ENCODE measurements at regions not wholly inside any gene's neighbourhood (a gene's known extent, or its start where the extent isn't known, plus 50 kb on each side); places are given as distances from the start of the nearest gene placed in this dataset.
"Not testable (repeated sequence)": the region's sequence is repeated elsewhere in the genome, so short reads cannot be mapped to it uniquely, and the experiment has no call there.

GRCh38 chr12:65728848-65729793 is 95.2 kb upstream of the HMGA2 start:
- no peak for DNase-seq
- TF ChIP-seq POLR2A (IDR thresholded peaks at IDR 0.05) (no peak), EP300 (IDR thresholded peaks at IDR 0.05) (no peak), POLR2AphosphoS5 (IDR thresholded peaks at IDR 0.05) (no peak)
- TF ChIP-seq, protein P1, sequence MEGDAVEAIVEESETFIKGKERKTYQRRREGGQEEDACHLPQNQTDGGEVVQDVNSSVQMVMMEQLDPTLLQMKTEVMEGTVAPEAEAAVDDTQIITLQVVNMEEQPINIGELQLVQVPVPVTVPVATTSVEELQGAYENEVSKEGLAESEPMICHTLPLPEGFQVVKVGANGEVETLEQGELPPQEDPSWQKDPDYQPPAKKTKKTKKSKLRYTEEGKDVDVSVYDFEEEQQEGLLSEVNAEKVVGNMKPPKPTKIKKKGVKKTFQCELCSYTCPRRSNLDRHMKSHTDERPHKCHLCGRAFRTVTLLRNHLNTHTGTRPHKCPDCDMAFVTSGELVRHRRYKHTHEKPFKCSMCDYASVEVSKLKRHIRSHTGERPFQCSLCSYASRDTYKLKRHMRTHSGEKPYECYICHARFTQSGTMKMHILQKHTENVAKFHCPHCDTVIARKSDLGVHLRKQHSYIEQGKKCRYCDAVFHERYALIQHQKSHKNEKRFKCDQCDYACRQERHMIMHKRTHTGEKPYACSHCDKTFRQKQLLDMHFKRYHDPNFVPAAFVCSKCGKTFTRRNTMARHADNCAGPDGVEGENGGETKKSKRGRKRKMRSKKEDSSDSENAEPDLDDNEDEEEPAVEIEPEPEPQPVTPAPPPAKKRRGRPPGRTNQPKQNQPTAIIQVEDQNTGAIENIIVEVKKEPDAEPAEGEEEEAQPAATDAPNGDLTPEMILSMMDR (IDR thresholded peaks at IDR 0.05) = no peak

GRCh38 chr12:65731771-65732170 is 92.5 kb upstream of the HMGA2 start:
- WGBS, 2 donors = 88 to 89% methylated on average over 4 of the region's 4 CpGs
- Histone ChIP-seq H3K9me3 (no peaks in the 10 kb centered on the region), H3K4me1 (peaks cover 0 to 9% (median 7%) of the 10 kb centered on the region in 4 donors), H3K27me3 (peaks cover 6 to 52% (median 19%) of the 10 kb centered on the region in 3 donors), H3K27ac (no peak overlapping the region), H3K4me3 (no peak overlapping the region), H3K36me3 (no peaks in the 10 kb centered on the region)
- DNase-seq = no peak
- intact Hi-C loops (cut with DNase I) = no loop called here
- TF ChIP-seq POLR2A (IDR thresholded peaks at IDR 0.05) = no peak

More at GRCh38 chr12:65728848-65729793, 95.2 kb upstream of the HMGA2 start:
- Histone ChIP-seq H3K27me3 (peaks cover 6 to 62% (median 19%) of the 10 kb centered on the region in 3 donors), H3K36me3 (no peaks in the 10 kb centered on the region), H3K4me1 (peaks cover 0 to 9% (median 7%) of the 10 kb centered on the region in 4 donors), H3K9me3 (no peaks in the 10 kb centered on the region), H3K27ac (no peak overlapping the region), H3K4me3 (peak overlapping the region in 1 of 4 donors; percentile 5)
- 3 to 5% methylated on average over 66 of the region's 66 CpGs for WGBS, 2 donors
- intact Hi-C loops (cut with DNase I) = no loop called here

DNA sequence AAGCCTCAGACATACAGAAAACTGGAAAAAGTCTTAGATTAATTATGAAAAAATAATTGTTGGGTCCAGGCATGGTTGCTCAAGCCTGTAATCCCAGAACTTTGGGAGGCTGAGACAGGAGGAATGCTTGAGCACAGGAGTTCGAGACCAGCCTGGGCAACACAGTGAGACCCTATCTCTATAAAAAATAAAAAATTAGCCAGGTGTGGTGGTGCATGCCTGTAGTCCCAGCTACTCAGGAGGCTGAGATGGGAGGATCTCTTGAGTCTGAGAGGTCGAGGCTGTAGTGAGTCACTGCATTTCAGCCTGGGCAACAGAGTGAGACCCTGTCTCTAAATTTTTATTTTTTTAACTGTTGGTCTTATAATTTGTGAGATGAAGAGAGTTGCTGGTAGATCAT is 90.6 kb upstream of the HMGA2 start:
- H3K9me3 ChIP-seq; DNase-seq; intact Hi-C loops (cut with DNase I); H3K4me3 ChIP-seq; H3K36me3 ChIP-seq; H3K27ac ChIP-seq; H3K4me1 ChIP-seq: not testable (repeated sequence)
- 65 to 83% methylated on average over 2 of the region's 2 CpGs for WGBS, 2 donors
- peaks cover 6 to 35% (median 19%) of the 10 kb centered on the region in 3 donors for H3K27me3 ChIP-seq

DNA sequence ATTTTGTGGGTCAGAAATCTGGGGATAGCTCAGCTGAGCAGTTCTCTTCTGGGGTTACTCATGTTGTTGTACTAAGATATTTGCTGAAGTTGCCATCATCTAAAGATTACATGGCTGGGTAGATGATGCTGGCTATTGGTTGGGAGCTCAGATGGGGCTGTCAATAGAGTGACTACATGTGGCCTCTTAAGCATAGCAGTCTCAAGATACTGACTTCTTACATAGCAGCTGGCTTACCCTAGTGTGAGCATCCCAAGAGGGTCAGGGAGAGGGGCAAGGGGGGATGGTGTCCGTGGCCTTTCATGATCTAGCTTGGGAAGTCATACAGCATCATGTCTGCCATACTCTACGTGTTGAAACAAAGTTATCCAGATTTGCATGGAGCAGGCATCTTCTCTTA is 90.1 kb upstream of the HMGA2 start:
- Histone ChIP-seq H3K4me1 (peaks cover 0 to 3% (median 2%) of the 10 kb centered on the region in 4 donors), H3K9me3 (no peaks in the 10 kb centered on the region), H3K4me3 (no peak overlapping the region), H3K27me3 (peaks cover 3 to 29% (median 13%) of the 10 kb centered on the region in 3 donors), H3K27ac (no peak overlapping the region), H3K36me3 (no peaks in the 10 kb centered on the region)
- DNase-seq = no peak
- WGBS, 2 donors = 72 to 85% methylated on average over 2 of the region's 2 CpGs
- no peak for TF ChIP-seq POLR2A (IDR thresholded peaks at IDR 0.05)
- intact Hi-C loops (cut with DNase I) = no loop called here

DNA sequence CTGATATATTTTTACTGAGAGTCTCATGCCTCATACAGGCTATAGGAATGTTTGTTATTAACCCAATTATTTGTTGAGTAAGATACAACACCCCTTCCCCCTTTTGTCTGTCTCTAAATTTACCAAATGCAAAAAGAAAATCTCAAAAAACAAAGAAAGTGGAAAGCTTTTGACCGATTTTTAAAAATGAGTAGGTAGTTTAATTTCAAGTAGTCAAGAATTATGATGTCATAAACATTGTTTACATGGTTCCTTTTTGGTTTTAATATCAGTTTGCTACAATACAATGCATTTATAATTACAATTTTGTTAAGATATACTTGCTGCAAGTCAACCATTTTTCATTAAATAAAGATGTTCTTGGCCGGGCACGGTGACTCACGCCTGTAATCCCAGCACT is 84.7 kb upstream of the HMGA2 start:
- Histone ChIP-seq H3K27ac (no peak overlapping the region), H3K9me3 (no peaks in the 10 kb centered on the region), H3K36me3 (no peaks in the 10 kb centered on the region), H3K4me1 (peaks cover 0 to 17% (median 10%) of the 10 kb centered on the region in 4 donors), H3K4me3 (no peak overlapping the region), H3K27me3 (peaks cover 9 to 31% (median 29%) of the 10 kb centered on the region in 3 donors)
- intact Hi-C loops (cut with DNase I) = no loop called here
- 80 to 92% methylated on average over 4 of the region's 4 CpGs for WGBS, 2 donors
- DNase-seq = no peak
- TF ChIP-seq POLR2AphosphoS5 (IDR thresholded peaks at IDR 0.05) (no peak), POLR2A (IDR thresholded peaks at IDR 0.05) (no peak), EP300 (IDR thresholded peaks at IDR 0.05) (no peak)
- TF ChIP-seq, protein P1 (IDR thresholded peaks at IDR 0.05) = no peak

GRCh38 chr12:65740506-65740872 is 83.8 kb upstream of the HMGA2 start:
- no peak overlapping the region for H3K27ac ChIP-seq
- 2 to 10% methylated on average over 1 of the region's 1 CpG for WGBS, 2 donors
- DNase-seq = no peak
- TF ChIP-seq, protein P1 (IDR thresholded peaks at IDR 0.05) = no peak
- TF ChIP-seq EP300 (IDR thresholded peaks at IDR 0.05) = no peak
- TF ChIP-seq POLR2AphosphoS5 (IDR thresholded peaks at IDR 0.05) = no peak
- no peak for TF ChIP-seq POLR2A (IDR thresholded peaks at IDR 0.05)
- peaks cover 9 to 38% (median 31%) of the 10 kb centered on the region in 3 donors for H3K27me3 ChIP-seq
- H3K36me3 ChIP-seq = no peaks in the 10 kb centered on the region
- peaks cover 0 to 17% (median 10%) of the 10 kb centered on the region in 4 donors for H3K4me1 ChIP-seq
- intact Hi-C loops (cut with DNase I) = no loop called here
- no peaks in the 10 kb centered on the region for H3K9me3 ChIP-seq
- no peak overlapping the region for H3K4me3 ChIP-seq

Measured in sigmoid colon (tissue), 6 donors.